ENCODE measurements at regions not wholly inside any gene's neighbourhood (a gene's known extent, or its start where the extent isn't known, plus 50 kb on each side); places are given as distances from the start of the nearest gene placed in this dataset.
A peak's percentile ranks its signal among the peaks of the same experiment; 100 is the strongest.

GRCh38 chr14:49447540-49448107 lies 138.6 kb downstream of the RPS29 start:
- Mint-ChIP-seq H3K36me3 (ENCODE audit: low read depth) (no peaks in the 10 kb centered on the region), H3K9me3 (peaks cover 6% of the 10 kb centered on the region), H3K27ac (no peak overlapping the region), H3K4me3 (no peak overlapping the region), H3K4me1 (no peaks in the 10 kb centered on the region), H3K27me3 (peaks cover 32% of the 10 kb centered on the region)
- ATAC-seq (replicated peaks): no peak

GRCh38 chr14:49446801-49447200 lies 139.4 kb downstream of the RPS29 start:
- no peaks in the 10 kb centered on the region for H3K4me1 Mint-ChIP-seq
- ATAC-seq (replicated peaks): no peak
- H3K27me3 Mint-ChIP-seq: peaks cover 33% of the 10 kb centered on the region
- H3K4me3 Mint-ChIP-seq: no peak overlapping the region
- no peaks in the 10 kb centered on the region for H3K36me3 Mint-ChIP-seq (ENCODE audit: low read depth)
- no peak overlapping the region for H3K27ac Mint-ChIP-seq
- H3K9me3 Mint-ChIP-seq: peaks cover 6% of the 10 kb centered on the region

- peaks cover 28% of the 10 kb centered on the region for H3K27me3 Mint-ChIP-seq
- no peaks in the 10 kb centered on the region for H3K36me3 Mint-ChIP-seq (ENCODE audit: low read depth)
- no peaks in the 10 kb centered on the region for H3K4me1 Mint-ChIP-seq
- H3K9me3 Mint-ChIP-seq: peaks cover 7% of the 10 kb centered on the region
- H3K27ac Mint-ChIP-seq: no peak overlapping the region
- no peak for ATAC-seq (replicated peaks)
- no peak overlapping the region for H3K4me3 Mint-ChIP-seq
Measured at GRCh38 chr14:49438256-49438770, 147.9 kb downstream of the RPS29 start.

- Mint-ChIP-seq H3K4me3 (no peak overlapping the region), H3K4me1 (peaks cover 5% of the 10 kb centered on the region), H3K9me3 (peaks cover 27% of the 10 kb centered on the region), H3K27me3 (peaks cover 37% of the 10 kb centered on the region), H3K27ac (no peak overlapping the region), H3K36me3 (ENCODE audit: low read depth) (no peaks in the 10 kb centered on the region)
- no peak for ATAC-seq (replicated peaks)
Measured at GRCh38 chr14:49428076-49428475, 158.1 kb downstream of the RPS29 start.

- ATAC-seq (replicated peaks): no peak
- H3K4me3 Mint-ChIP-seq: no peak overlapping the region
- H3K9me3 Mint-ChIP-seq: peaks cover 22% of the 10 kb centered on the region
- H3K27me3 Mint-ChIP-seq: peaks cover 35% of the 10 kb centered on the region
- H3K36me3 Mint-ChIP-seq (ENCODE audit: low read depth): no peaks in the 10 kb centered on the region
- peaks cover 5% of the 10 kb centered on the region for H3K4me1 Mint-ChIP-seq
- no peak overlapping the region for H3K27ac Mint-ChIP-seq
Measured at GRCh38 chr14:49427117-49427516, 159.1 kb downstream of the RPS29 start.

GRCh38 chr14:49425921-49426320 lies 160.3 kb downstream of the RPS29 start:
- H3K4me1 Mint-ChIP-seq: peaks cover 5% of the 10 kb centered on the region
- no peak overlapping the region for H3K27ac Mint-ChIP-seq
- H3K36me3 Mint-ChIP-seq (ENCODE audit: low read depth): no peaks in the 10 kb centered on the region
- no peak overlapping the region for H3K4me3 Mint-ChIP-seq
- H3K9me3 Mint-ChIP-seq: peaks cover 15% of the 10 kb centered on the region
- H3K27me3 Mint-ChIP-seq: peaks cover 35% of the 10 kb centered on the region
- no peak for ATAC-seq (replicated peaks)

GRCh38 chr14:49424436-49425331 lies 161.5 kb downstream of the RPS29 start:
- peaks cover 11% of the 10 kb centered on the region for H3K4me1 Mint-ChIP-seq
- peaks cover 4% of the 10 kb centered on the region for H3K9me3 Mint-ChIP-seq
- H3K27me3 Mint-ChIP-seq: peaks cover 28% of the 10 kb centered on the region
- H3K36me3 Mint-ChIP-seq (ENCODE audit: low read depth): no peaks in the 10 kb centered on the region
- H3K4me3 Mint-ChIP-seq: no peak overlapping the region
- peak; percentile 47 for ATAC-seq (replicated peaks)
- H3K27ac Mint-ChIP-seq: peak overlapping the region; percentile 40

GRCh38 chr14:49420201-49420600 lies 166.0 kb downstream of the RPS29 start:
- peaks cover 3% of the 10 kb centered on the region for H3K9me3 Mint-ChIP-seq
- peak overlapping the region; percentile 79 for H3K27ac Mint-ChIP-seq
- H3K4me1 Mint-ChIP-seq: peaks cover 14% of the 10 kb centered on the region
- H3K4me3 Mint-ChIP-seq: peak overlapping the region; percentile 38
- H3K27me3 Mint-ChIP-seq: peaks cover 34% of the 10 kb centered on the region
- peak; percentile 73 for ATAC-seq (replicated peaks)
- H3K36me3 Mint-ChIP-seq (ENCODE audit: low read depth): no peaks in the 10 kb centered on the region

- H3K36me3 Mint-ChIP-seq (ENCODE audit: low read depth): no peaks in the 10 kb centered on the region
- H3K4me3 Mint-ChIP-seq: peak overlapping the region; percentile 7
- H3K27ac Mint-ChIP-seq: peak overlapping the region; percentile 62
- H3K4me1 Mint-ChIP-seq: peaks cover 11% of the 10 kb centered on the region
- ATAC-seq (replicated peaks): peak; percentile 69
- H3K9me3 Mint-ChIP-seq: no peaks in the 10 kb centered on the region
- H3K27me3 Mint-ChIP-seq: peaks cover 27% of the 10 kb centered on the region
Measured at GRCh38 chr14:49418789-49419188, 167.4 kb downstream of the RPS29 start.

- no peak for ATAC-seq (replicated peaks)
- H3K27me3 Mint-ChIP-seq: peaks cover 28% of the 10 kb centered on the region
Measured at GRCh38 chr14:49417790-49418189, 168.4 kb downstream of the RPS29 start.

GRCh38 chr14:49408187-49408933 lies 177.8 kb downstream of the RPS29 start:
- no peak overlapping the region for H3K27ac Mint-ChIP-seq
- no peak for ATAC-seq (replicated peaks)
- no peaks in the 10 kb centered on the region for H3K4me1 Mint-ChIP-seq
- no peaks in the 10 kb centered on the region for H3K36me3 Mint-ChIP-seq (ENCODE audit: low read depth)
- peaks cover 20% of the 10 kb centered on the region for H3K27me3 Mint-ChIP-seq
- no peak overlapping the region for H3K4me3 Mint-ChIP-seq
- H3K9me3 Mint-ChIP-seq: no peaks in the 10 kb centered on the region

More at GRCh38 chr14:49417790-49418189, 168.4 kb downstream of the RPS29 start:
- Mint-ChIP-seq H3K4me1 (peaks cover 11% of the 10 kb centered on the region), H3K4me3 (no peak overlapping the region), H3K36me3 (ENCODE audit: low read depth) (no peaks in the 10 kb centered on the region), H3K27ac (no peak overlapping the region), H3K9me3 (no peaks in the 10 kb centered on the region)

GRCh38 chr14:49405291-49405690 lies 180.9 kb downstream of the RPS29 start:
- peak overlapping the region; percentile 56 for H3K27ac Mint-ChIP-seq
- peak; percentile 88 for ATAC-seq (replicated peaks)
- H3K4me3 Mint-ChIP-seq: no peak overlapping the region
- no peaks in the 10 kb centered on the region for H3K36me3 Mint-ChIP-seq (ENCODE audit: low read depth)
- no peaks in the 10 kb centered on the region for H3K9me3 Mint-ChIP-seq
- peaks cover 3% of the 10 kb centered on the region for H3K4me1 Mint-ChIP-seq
- peaks cover 11% of the 10 kb centered on the region for H3K27me3 Mint-ChIP-seq

GRCh38 chr14:49401373-49401772 lies 184.8 kb downstream of the RPS29 start:
- no peak overlapping the region for H3K4me3 Mint-ChIP-seq
- peaks cover 3% of the 10 kb centered on the region for H3K4me1 Mint-ChIP-seq

GRCh38 chr14:49396801-49397200 lies 189.4 kb downstream of the RPS29 start:
- Mint-ChIP-seq H3K4me1 (no peaks in the 10 kb centered on the region), H3K9me3 (no peaks in the 10 kb centered on the region), H3K27me3 (peaks cover 3% of the 10 kb centered on the region), H3K4me3 (no peak overlapping the region), H3K36me3 (ENCODE audit: low read depth) (no peaks in the 10 kb centered on the region), H3K27ac (no peak overlapping the region)
- ATAC-seq (replicated peaks): no peak

More at GRCh38 chr14:49401373-49401772, 184.8 kb downstream of the RPS29 start:
- H3K36me3 Mint-ChIP-seq (ENCODE audit: low read depth): no peaks in the 10 kb centered on the region
- no peaks in the 10 kb centered on the region for H3K9me3 Mint-ChIP-seq
- no peaks in the 10 kb centered on the region for H3K27me3 Mint-ChIP-seq
- ATAC-seq (replicated peaks): no peak
- H3K27ac Mint-ChIP-seq: no peak overlapping the region

Measured in activated T-helper 17 cell treated with anti-CD3 and anti-CD28 coated beads, Interleukin-2, amount 50 U/mL, for 72 hours (primary cell).